Liver (tissue), 3 donors: ENCODE measurements at regions not wholly inside any gene's neighbourhood (a gene's known extent, or its start where the extent isn't known, plus 50 kb on each side); places are given as distances from the start of the nearest gene placed in this dataset.

Experiments used
- EGR1 ChIP-seq, 2 donors: IDR thresholded peaks; 2 replicates each; pipeline ENCODE4 v1.6.1; 2016 to 2018; ENCODE audit warnings: antibody characterized with exemption in 2 of 2, low read depth in 2 of 2
- FOXA1 ChIP-seq: IDR thresholded peaks from 2 replicates; pipeline ENCODE4 v1.6.1; 2016; ENCODE audit warnings: antibody characterized with exemption
- RAD21 ChIP-seq, 2 donors: IDR thresholded peaks; 2 replicates each; pipeline ENCODE4 v1.6.1; 2016; ENCODE audit warnings: antibody characterized with exemption in 2 of 2, mild to moderate bottlenecking in 2 of 2
- SP1 ChIP-seq: IDR thresholded peaks from 2 replicates; pipeline ENCODE4 v1.6.1; 2018; ENCODE audit warnings: antibody characterized with exemption, mild to moderate bottlenecking
- TF ChIP-seq, protein P1 (sequence below): fragments of 150-350 bp; IDR thresholded peaks from 2 replicates; pipeline ENCODE4 v1.5.1; 2017; ENCODE audit warnings: improper control_type of control experiment, low read depth, low read length; ENCODE audit not compliant: missing input control
- TF ChIP-seq, protein P2 (sequence below): IDR thresholded peaks from 2 replicates; pipeline ENCODE4 v1.6.1; 2016; ENCODE audit warnings: antibody characterized with exemption, mild to moderate bottlenecking
- TF ChIP-seq, protein P3 (sequence below): IDR thresholded peaks from 2 replicates; pipeline ENCODE4 v1.6.1; 2016; ENCODE audit warnings: antibody characterized with exemption
- donor health status: healthy.
- donor health status: healthy.

DNA sequence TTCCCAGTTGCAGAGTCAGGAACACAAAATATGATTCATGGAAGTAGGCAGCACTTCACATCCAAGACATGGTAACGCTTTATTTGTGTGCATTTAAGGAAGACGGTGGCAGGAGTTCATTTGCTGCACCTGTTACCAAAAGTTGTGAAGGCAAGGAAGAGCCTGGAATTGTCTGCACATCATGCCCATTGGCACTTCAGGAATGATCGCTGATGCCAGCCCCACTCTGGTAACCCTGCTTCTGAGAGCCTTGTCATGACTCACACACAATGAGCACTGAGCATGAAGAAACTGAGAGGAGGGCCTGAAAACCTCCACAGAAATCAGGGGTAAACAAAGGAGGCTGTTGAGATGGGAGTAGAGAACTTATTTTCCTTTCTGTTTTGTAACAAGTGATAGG, 181.1 kb downstream of the RPS12 start:
- TF ChIP-seq, protein P1, sequence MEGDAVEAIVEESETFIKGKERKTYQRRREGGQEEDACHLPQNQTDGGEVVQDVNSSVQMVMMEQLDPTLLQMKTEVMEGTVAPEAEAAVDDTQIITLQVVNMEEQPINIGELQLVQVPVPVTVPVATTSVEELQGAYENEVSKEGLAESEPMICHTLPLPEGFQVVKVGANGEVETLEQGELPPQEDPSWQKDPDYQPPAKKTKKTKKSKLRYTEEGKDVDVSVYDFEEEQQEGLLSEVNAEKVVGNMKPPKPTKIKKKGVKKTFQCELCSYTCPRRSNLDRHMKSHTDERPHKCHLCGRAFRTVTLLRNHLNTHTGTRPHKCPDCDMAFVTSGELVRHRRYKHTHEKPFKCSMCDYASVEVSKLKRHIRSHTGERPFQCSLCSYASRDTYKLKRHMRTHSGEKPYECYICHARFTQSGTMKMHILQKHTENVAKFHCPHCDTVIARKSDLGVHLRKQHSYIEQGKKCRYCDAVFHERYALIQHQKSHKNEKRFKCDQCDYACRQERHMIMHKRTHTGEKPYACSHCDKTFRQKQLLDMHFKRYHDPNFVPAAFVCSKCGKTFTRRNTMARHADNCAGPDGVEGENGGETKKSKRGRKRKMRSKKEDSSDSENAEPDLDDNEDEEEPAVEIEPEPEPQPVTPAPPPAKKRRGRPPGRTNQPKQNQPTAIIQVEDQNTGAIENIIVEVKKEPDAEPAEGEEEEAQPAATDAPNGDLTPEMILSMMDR = no peak
- TF ChIP-seq EGR1 (IDR thresholded peaks at IDR 0.05; ENCODE audit: low read depth in 2 of 2) = no peak
- TF ChIP-seq RAD21 (IDR thresholded peaks at IDR 0.05) = no peak
- TF ChIP-seq SP1 = no peak
- TF ChIP-seq, protein P2, sequence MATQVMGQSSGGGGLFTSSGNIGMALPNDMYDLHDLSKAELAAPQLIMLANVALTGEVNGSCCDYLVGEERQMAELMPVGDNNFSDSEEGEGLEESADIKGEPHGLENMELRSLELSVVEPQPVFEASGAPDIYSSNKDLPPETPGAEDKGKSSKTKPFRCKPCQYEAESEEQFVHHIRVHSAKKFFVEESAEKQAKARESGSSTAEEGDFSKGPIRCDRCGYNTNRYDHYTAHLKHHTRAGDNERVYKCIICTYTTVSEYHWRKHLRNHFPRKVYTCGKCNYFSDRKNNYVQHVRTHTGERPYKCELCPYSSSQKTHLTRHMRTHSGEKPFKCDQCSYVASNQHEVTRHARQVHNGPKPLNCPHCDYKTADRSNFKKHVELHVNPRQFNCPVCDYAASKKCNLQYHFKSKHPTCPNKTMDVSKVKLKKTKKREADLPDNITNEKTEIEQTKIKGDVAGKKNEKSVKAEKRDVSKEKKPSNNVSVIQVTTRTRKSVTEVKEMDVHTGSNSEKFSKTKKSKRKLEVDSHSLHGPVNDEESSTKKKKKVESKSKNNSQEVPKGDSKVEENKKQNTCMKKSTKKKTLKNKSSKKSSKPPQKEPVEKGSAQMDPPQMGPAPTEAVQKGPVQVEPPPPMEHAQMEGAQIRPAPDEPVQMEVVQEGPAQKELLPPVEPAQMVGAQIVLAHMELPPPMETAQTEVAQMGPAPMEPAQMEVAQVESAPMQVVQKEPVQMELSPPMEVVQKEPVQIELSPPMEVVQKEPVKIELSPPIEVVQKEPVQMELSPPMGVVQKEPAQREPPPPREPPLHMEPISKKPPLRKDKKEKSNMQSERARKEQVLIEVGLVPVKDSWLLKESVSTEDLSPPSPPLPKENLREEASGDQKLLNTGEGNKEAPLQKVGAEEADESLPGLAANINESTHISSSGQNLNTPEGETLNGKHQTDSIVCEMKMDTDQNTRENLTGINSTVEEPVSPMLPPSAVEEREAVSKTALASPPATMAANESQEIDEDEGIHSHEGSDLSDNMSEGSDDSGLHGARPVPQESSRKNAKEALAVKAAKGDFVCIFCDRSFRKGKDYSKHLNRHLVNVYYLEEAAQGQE = no peak
- TF ChIP-seq, protein P3, sequence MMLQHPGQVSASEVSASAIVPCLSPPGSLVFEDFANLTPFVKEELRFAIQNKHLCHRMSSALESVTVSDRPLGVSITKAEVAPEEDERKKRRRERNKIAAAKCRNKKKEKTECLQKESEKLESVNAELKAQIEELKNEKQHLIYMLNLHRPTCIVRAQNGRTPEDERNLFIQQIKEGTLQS = no peak
- TF ChIP-seq FOXA1 = no peak
